A673 (cell line): ENCODE measurements at regions not wholly inside any gene's neighbourhood (a gene's known extent, or its start where the extent isn't known, plus 50 kb on each side); places are given as distances from the start of the nearest gene placed in this dataset.
"Not testable (repeated sequence)": the region's sequence is repeated elsewhere in the genome, so short reads cannot be mapped to it uniquely, and the experiment has no call there.

Experiments used
- CTCF ChIP-seq: fragments of 300-800, 200-600 bp; sonication (generic); conservative IDR thresholded peaks from 2 replicates; pipeline ENCODE4 v1.5.1; 2017; ENCODE audit warnings: low read depth, mild to moderate bottlenecking, antibody characterized with exemption, low read length, moderate library complexity, mixed read lengths
- EZH2 ChIP-seq: fragments of 200-600 bp; sonication (generic); IDR thresholded peaks from 2 replicates; pipeline ENCODE4 v1.6.1; 2017; ENCODE audit warnings: borderline replicate concordance, low read depth, mild to moderate bottlenecking, mixed read lengths, antibody characterized with exemption, low read length; ENCODE audit not compliant: poor library complexity, severe bottlenecking

GRCh38 chr16:46392930-46393722, 228.1 kb downstream of the SHCBP1 start:
- TF ChIP-seq CTCF, EZH2: not testable (repeated sequence)
